Transverse colon (tissue), 4 donors: ENCODE measurements at regions not wholly inside any gene's neighbourhood (a gene's known extent, or its start where the extent isn't known, plus 50 kb on each side); places are given as distances from the start of the nearest gene placed in this dataset.

ENCODE experiments used
- DNase-seq: peaks from one replicate; pipeline ENCODE4 v3.0.0-alpha.2; 2019
- H3K27ac ChIP-seq, 4 donors: fragments of 200-600 bp; sonication (generic); 2 replicates each; pipeline ENCODE4 v1.5.1; 2016 to 2018; ENCODE audit warnings: inconsistent platforms in 4 of 4
- H3K27me3 ChIP-seq: fragments of 200-600 bp; sonication (generic); 2 replicates; pipeline ENCODE4 v1.5.1; 2017; ENCODE audit warnings: inconsistent platforms
- H3K36me3 ChIP-seq, 4 donors: fragments of 200-600 bp; sonication (generic); 2 replicates each; pipeline ENCODE4 v1.5.1; 2017 to 2019; ENCODE audit warnings: inconsistent platforms in 4 of 4
- H3K4me1 ChIP-seq, 4 donors: fragments of 200-600 bp; sonication (generic); 2 replicates each; pipeline ENCODE4 v1.5.1; 2017 to 2020; ENCODE audit warnings: inconsistent platforms in 4 of 4
- H3K4me3 ChIP-seq, 4 donors: fragments of 200-600 bp; sonication (generic); 1 replicate in 1 of 4; 2 replicates in 3 of 4; pipeline versions ENCODE4 v1.5.1 to v1.6.1; 2017 to 2019; ENCODE audit warnings: inconsistent platforms in 4 of 4
- H3K9me3 ChIP-seq, 2 donors: fragments of 200-600 bp; sonication (generic); 2 replicates each; pipeline ENCODE4 v1.5.1; 2017 to 2019; ENCODE audit warnings: inconsistent platforms in 2 of 2
- EP300 ChIP-seq: sonication (generic); formaldehyde crosslinking; IDR thresholded peaks from one replicate; pipeline ENCODE4 v1.6.1; 2017; ENCODE audit warnings: antibody characterized with exemption, low read depth
- POLR2A ChIP-seq: fragments of 450-650 bp; IDR thresholded peaks from one replicate; pipeline ENCODE4 v1.6.1; 2016; ENCODE audit warnings: antibody characterized with exemption, mild to moderate bottlenecking, moderate library complexity
- POLR2AphosphoS5 ChIP-seq, 3 donors: sonication (generic); formaldehyde crosslinking; IDR thresholded peaks; one replicate each; pipeline ENCODE4 v1.6.1; 2016; ENCODE audit warnings: antibody characterized with exemption in 3 of 3
- WGBS, 2 donors: methylation state at CpG; one replicate each; pipeline ENCODE4 v1.1.5; 2018; ENCODE audit warnings: low coverage in 1 of 2; 5-methylcytosine and 5-hydroxymethylcytosine counted together
- in situ Hi-C, 4 donors: fragments of 200-750 bp; cut with MboI; loops; one replicate each; pipeline versions ENCODE4 v1.15.0 to v1.15.1; 2017; ENCODE audit warnings: low sequenced_read_pairs in 3 of 4, low pct_ligation_motif_present in 1 of 4, low pct_unique_long_range_greater_than_20kb in 1 of 4
- intact Hi-C: fragments of 100-400 bp; cut with DNase I; formaldehyde crosslinking; loops from one replicate; pipeline ENCODE4 v1.15.1; 2023; ENCODE audit warnings: low total_unique reads
- TF ChIP-seq, protein P1 (sequence below), 5 experiments: fragments of 200-600 bp in 3 of 5; fragments of 450-650 bp in 2 of 5; sonication (generic) in 3 of 5; IDR thresholded peaks; 1 replicate in 2 of 5; 2 replicates in 3 of 5; pipeline ENCODE4 v1.5.1; 2016 to 2017; ENCODE audit warnings: antibody characterized with exemption in 5 of 5, inconsistent platforms in 3 of 5, mild to moderate bottlenecking in 2 of 5, moderate library complexity in 1 of 5

DNA sequence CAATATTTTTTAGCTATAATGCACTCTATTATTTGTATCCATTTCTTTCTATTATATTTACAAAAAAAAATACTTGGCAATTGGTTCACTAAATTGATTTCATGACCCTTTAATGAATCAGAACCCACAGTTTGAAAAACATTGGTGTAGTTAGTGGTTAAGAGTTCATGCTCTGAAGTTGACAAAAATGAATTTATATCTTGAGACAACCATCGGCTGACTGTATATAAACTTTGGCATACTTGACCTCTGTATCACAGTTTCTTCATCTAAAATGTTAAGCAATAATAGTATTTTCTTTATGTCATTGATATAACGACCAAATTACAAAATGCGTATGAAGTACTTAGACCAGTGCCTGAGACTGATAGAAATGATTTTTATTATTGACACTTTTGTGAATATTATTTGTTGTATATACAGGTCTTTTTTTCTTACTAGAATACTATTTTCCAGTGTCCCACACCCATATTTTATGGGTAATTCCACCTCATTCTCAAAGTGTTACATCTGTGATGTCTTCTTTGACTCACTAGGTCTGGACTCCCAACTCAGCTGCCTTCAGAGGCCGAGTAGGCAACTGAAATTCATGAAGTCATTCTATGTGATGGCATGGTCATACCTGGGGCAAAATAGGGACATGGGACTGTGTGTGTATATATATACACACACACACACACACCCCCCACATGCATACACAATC, 459.2 kb downstream of the RFPL4B start:
- intact Hi-C loops (no loop called here), in situ Hi-C loops (no loop called here)
- TF ChIP-seq, protein P1, sequence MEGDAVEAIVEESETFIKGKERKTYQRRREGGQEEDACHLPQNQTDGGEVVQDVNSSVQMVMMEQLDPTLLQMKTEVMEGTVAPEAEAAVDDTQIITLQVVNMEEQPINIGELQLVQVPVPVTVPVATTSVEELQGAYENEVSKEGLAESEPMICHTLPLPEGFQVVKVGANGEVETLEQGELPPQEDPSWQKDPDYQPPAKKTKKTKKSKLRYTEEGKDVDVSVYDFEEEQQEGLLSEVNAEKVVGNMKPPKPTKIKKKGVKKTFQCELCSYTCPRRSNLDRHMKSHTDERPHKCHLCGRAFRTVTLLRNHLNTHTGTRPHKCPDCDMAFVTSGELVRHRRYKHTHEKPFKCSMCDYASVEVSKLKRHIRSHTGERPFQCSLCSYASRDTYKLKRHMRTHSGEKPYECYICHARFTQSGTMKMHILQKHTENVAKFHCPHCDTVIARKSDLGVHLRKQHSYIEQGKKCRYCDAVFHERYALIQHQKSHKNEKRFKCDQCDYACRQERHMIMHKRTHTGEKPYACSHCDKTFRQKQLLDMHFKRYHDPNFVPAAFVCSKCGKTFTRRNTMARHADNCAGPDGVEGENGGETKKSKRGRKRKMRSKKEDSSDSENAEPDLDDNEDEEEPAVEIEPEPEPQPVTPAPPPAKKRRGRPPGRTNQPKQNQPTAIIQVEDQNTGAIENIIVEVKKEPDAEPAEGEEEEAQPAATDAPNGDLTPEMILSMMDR (IDR thresholded peaks at IDR 0.05), result no peak
- TF ChIP-seq POLR2A, result no peak
- TF ChIP-seq EP300, result no peak
- no peak for TF ChIP-seq POLR2AphosphoS5 (IDR thresholded peaks at IDR 0.05)
- no peak overlapping the region for H3K4me3 ChIP-seq
- H3K9me3 ChIP-seq, result no peaks in the 10 kb centered on the region
- H3K27me3 ChIP-seq, result no peaks in the 10 kb centered on the region
- H3K36me3 ChIP-seq, result no peaks in the 10 kb centered on the region
- H3K4me1 ChIP-seq, result no peaks in the 10 kb centered on the region
- DNase-seq, result no peak
- 83 to 86% methylated on average over 4 of the region's 4 CpGs for WGBS, 2 donors
- H3K27ac ChIP-seq, result no peak overlapping the region

GRCh38 chr6:112821476-112821875, 474.3 kb downstream of the RFPL4B start:
- no peak for DNase-seq
- no peaks in the 10 kb centered on the region for H3K9me3 ChIP-seq
- intact Hi-C loops, result no loop called here
- H3K4me3 ChIP-seq, result no peak overlapping the region
- no peak overlapping the region for H3K27ac ChIP-seq
- H3K4me1 ChIP-seq, result no peaks in the 10 kb centered on the region
- no peaks in the 10 kb centered on the region for H3K36me3 ChIP-seq
- in situ Hi-C loops, result no loop called here
- WGBS, 2 donors, result 71 to 77% methylated on average over 1 of the region's 1 CpG
- TF ChIP-seq POLR2AphosphoS5 (IDR thresholded peaks at IDR 0.05) (no peak), POLR2A (no peak), EP300 (no peak)
- TF ChIP-seq, protein P1 (IDR thresholded peaks at IDR 0.05), result no peak
- no peaks in the 10 kb centered on the region for H3K27me3 ChIP-seq

GRCh38 chr6:112822769-112823168, 475.6 kb downstream of the RFPL4B start:
- intact Hi-C loops, result no loop called here
- Histone ChIP-seq H3K27me3 (no peaks in the 10 kb centered on the region), H3K36me3 (no peaks in the 10 kb centered on the region), H3K27ac (no peak overlapping the region), H3K4me1 (no peaks in the 10 kb centered on the region), H3K4me3 (no peak overlapping the region), H3K9me3 (no peaks in the 10 kb centered on the region)
- 70% methylated on average over 2 of the region's 2 CpGs for WGBS, 2 donors
- in situ Hi-C loops, result no loop called here
- no peak for DNase-seq
- TF ChIP-seq POLR2A (no peak), POLR2AphosphoS5 (IDR thresholded peaks at IDR 0.05) (no peak), EP300 (no peak)
- TF ChIP-seq, protein P1 (IDR thresholded peaks at IDR 0.05), result no peak

GRCh38 chr6:112827793-112828192, 480.7 kb downstream of the RFPL4B start:
- Histone ChIP-seq H3K36me3 (no peaks in the 10 kb centered on the region), H3K9me3 (no peaks in the 10 kb centered on the region), H3K27me3 (no peaks in the 10 kb centered on the region), H3K4me3 (no peak overlapping the region), H3K27ac (no peak overlapping the region), H3K4me1 (no peaks in the 10 kb centered on the region)
- intact Hi-C loops (no loop called here), in situ Hi-C loops (no loop called here)
- 41 to 44% methylated on average over 2 of the region's 2 CpGs for WGBS, 2 donors
- DNase-seq, result peak; percentile 10
- TF ChIP-seq EP300, result no peak
- TF ChIP-seq, protein P1 (IDR thresholded peaks at IDR 0.05), result no peak
- TF ChIP-seq POLR2AphosphoS5 (IDR thresholded peaks at IDR 0.05), result no peak
- no peak for TF ChIP-seq POLR2A
